ENCODE measurements at regions not wholly inside any gene's neighbourhood (a gene's known extent, or its start where the extent isn't known, plus 50 kb on each side); places are given as distances from the start of the nearest gene placed in this dataset.
"Not testable (repeated sequence)": the region's sequence is repeated elsewhere in the genome, so short reads cannot be mapped to it uniquely, and the experiment has no call there.

- intact Hi-C loops (cut with DNase I): no loop called here
- no peak for DNase-seq (ENCODE audit: missing footprints)
- no peak for ATAC-seq
Measured at GRCh38 chr10:61047788-61048560, 104.0 kb upstream of the RHOBTB1 start.

DNA sequence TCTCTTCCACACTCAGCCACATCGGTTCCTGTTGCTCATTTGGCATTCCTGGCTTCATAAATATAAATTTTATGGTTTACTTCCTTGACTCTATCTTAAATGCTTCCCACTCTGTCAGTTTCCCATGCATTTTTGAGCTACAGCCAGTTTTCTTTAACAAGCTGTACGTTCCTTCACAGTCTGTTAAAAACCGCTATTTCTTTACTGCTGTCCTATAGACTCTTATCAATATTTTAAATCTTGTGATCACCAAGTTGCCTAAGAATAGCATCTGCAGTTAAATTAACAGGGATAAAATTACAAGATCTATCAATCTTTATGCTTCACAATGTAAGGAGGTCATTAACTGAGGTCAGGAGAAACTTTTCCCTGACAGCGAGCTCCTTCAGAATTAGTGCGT, 103.1 kb upstream of the RHOBTB1 start:
- intact Hi-C loops (cut with DNase I): no loop called here
- ATAC-seq: no peak

GRCh38 chr10:61045480-61045879, 101.5 kb upstream of the RHOBTB1 start:
- intact Hi-C loops (cut with DNase I); DNase-seq (ENCODE audit: missing footprints); ATAC-seq: not testable (repeated sequence)

More for the DNA sequence above, 103.1 kb upstream of the RHOBTB1 start:
- DNase-seq (ENCODE audit: missing footprints): no peak

- intact Hi-C loops (cut with DNase I): no loop called here
- ATAC-seq (no peak), DNase-seq (ENCODE audit: missing footprints) (no peak)
Measured at GRCh38 chr10:61042533-61042932, 98.5 kb upstream of the RHOBTB1 start.

- ATAC-seq (no peak), DNase-seq (ENCODE audit: missing footprints) (no peak)
- intact Hi-C loops (cut with DNase I): no loop called here
Measured at GRCh38 chr10:61040399-61041016, 96.5 kb upstream of the RHOBTB1 start.

- intact Hi-C loops (cut with DNase I): no loop called here
- ATAC-seq (no peak), DNase-seq (ENCODE audit: missing footprints) (no peak)
Measured at GRCh38 chr10:61039868-61040267, 95.9 kb upstream of the RHOBTB1 start.

DNA sequence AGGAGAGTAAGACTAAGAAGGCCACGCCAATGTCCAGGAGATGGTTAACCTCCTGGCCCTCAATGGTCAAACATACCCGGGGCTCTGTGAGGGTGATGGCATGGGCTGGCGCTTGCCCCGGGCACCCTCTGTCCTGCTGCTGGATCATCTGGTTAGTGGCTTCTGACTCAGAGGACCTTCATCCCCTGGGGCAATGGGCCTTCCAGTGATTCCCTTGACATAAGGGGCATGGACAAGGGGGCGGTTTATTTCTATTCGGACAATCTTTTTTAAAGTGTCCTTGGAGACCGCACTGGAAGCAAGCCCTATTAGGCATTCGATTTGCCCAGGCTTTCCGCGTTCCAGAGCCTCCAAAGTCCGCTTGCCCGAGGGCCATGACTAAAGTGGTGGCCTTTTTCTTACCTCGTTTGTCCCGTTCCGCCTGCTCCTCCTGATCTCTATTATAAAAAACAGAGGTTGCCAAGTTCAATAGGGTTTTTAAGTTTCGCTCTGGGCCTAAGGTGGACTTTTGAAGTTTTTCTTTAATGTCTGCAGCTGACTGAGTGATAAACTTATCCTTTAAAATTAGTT, 93.4 kb upstream of the RHOBTB1 start:
- ATAC-seq; intact Hi-C loops (cut with DNase I); DNase-seq (ENCODE audit: missing footprints): not testable (repeated sequence)

DNA sequence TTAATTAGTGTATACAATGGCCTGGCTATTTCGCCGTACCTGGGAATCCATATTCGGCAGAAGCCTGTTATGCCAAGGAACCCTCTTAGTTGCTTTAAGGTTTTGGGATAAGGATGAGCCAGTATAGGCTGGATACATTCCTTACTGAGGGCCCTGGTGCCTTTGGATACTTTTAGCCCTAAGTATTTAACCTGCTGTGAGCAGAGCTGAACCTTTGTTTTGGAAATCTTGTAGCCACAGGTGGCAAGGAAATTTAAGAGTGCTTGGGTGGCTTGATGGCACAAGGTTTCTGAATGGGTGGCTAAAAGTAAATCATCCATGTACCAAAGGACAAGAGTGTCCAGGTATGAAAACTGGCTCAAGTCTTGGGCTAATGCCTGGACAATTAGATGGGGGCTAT, 92.2 kb upstream of the RHOBTB1 start:
- intact Hi-C loops (cut with DNase I): not testable (repeated sequence)

GRCh38 chr10:61031341-61031740, 87.4 kb upstream of the RHOBTB1 start:
- DNase-seq (ENCODE audit: missing footprints): no peak
- ATAC-seq: no peak
- intact Hi-C loops (cut with DNase I): no loop called here

More for the DNA sequence above, 92.2 kb upstream of the RHOBTB1 start:
- not testable (repeated sequence) for DNase-seq (ENCODE audit: missing footprints); ATAC-seq

DNA sequence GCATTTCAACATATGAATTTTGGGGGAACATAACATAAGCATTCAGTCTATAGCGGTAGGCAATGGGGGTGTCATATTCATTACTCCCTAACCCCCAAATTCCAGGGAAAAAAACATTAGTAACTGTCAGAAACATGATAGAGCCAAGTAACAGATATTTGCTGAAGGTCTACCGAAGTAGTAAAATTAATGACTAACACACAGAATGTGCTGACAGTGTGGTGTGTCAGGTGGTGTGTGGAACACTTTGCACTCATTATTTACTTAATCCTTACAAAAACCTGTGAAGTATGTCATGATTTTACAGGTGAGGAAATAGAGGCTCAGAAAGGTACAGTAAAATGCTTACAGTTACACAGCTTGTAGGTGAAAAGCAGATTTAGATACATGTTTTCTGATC, 85.4 kb upstream of the RHOBTB1 start:
- intact Hi-C loops (cut with DNase I): no loop called here
- no peak for DNase-seq (ENCODE audit: missing footprints)
- no peak for ATAC-seq

GRCh38 chr10:61028861-61029361, 84.9 kb upstream of the RHOBTB1 start:
- intact Hi-C loops (cut with DNase I): no loop called here
- DNase-seq (ENCODE audit: missing footprints) (no peak), ATAC-seq (no peak)

- ATAC-seq (no peak), DNase-seq (ENCODE audit: missing footprints) (no peak)
- intact Hi-C loops (cut with DNase I): no loop called here
Measured at GRCh38 chr10:61024856-61025201, 80.8 kb upstream of the RHOBTB1 start.

- no peak for ATAC-seq
- no peak for DNase-seq (ENCODE audit: missing footprints)
- intact Hi-C loops (cut with DNase I): no loop called here
Measured at GRCh38 chr10:61024151-61024855, 80.3 kb upstream of the RHOBTB1 start.

DNA sequence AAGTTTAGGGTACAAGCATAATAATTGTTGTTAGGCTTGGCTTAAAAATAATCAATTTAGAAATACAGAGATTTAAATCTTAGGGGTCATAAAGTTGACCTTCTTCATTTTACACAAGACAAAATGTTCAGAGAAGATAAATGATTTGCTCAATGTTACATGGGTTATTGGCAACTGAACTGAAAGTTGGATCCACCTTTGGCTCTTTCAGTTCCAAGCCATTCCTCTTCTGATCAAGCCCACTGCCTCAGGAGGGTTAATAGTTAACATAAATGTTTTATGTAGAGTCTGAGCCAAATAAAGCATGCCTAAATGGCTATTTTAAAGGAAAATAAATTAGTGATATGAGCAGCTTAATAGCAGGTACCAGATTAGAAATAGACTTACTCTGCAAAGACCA, 79.1 kb upstream of the RHOBTB1 start:
- ATAC-seq: no peak
- no peak for DNase-seq (ENCODE audit: missing footprints)
- intact Hi-C loops (cut with DNase I): no loop called here

DNA sequence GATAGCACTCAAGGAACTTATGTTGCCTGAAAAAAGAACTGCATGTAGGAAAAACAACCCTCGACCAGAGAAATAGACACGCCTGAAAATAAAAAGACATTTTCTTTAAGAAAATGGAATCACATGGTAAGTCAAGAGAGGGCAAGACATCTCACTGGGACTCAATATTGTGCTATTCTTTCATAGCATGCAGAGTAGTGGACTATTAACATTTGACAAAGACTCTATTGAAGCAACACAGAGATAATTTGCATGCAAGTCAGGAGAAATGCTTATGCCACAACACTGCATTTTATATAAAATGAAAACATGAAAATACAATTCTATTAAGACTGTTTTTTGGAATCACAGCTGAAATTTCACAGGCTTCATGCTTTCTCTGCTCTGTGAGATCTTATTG, 77.9 kb upstream of the RHOBTB1 start:
- DNase-seq (ENCODE audit: missing footprints) (no peak), ATAC-seq (no peak)
- intact Hi-C loops (cut with DNase I): no loop called here

DNA sequence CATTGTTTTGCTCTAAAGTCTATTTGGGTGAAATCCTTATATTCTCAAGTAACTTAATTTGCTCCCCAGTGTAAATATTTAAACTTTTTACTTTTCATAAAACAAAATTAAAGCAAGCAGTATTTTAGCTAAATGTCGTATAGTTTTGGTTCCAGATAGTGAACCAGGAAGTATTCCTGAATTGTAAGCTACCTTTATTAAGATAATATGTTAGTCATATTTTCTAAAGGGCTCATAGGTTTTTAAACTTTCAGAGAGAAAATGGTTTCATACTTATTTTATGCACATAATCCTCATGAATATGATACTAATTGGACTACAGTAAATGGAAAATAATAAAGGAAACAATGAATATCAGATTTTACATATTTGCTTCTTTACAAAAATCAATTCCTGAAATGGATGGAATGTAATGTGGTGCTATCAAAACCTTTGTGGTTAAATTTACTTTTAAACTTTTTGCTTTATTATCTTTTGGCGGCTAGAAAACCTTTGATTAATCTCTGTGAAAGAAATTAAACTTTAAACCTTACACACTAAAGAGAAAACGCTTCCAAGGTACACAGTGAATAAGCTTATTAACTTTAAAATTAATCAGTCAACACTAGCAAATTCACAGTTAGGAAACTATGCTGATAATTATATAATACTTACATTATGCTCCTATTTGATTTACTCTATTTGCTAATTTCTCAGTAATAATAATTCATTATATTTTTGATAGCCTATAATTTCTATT, 76.6 kb upstream of the RHOBTB1 start:
- no peak for DNase-seq (ENCODE audit: missing footprints)
- intact Hi-C loops (cut with DNase I): no loop called here

DNA sequence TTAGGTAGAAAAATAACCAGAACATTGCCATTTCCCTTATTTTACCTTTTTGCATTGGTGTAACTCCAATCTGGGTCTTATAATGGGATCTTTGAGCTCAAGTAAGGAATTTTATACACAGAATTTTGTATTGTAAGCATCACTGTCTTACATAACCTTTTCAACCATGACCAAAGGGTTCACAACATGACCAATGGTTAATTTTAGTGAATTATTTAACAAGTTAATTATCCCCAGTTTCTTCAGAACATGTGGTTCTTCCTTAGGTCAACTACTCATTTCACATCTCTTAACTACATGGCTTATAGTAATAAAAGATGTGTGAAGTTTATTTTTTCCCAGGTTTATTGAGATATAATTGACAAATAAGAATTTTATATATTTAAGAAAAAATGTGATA, 74.2 kb upstream of the RHOBTB1 start:
- no peak for ATAC-seq
- intact Hi-C loops (cut with DNase I): no loop called here
- DNase-seq (ENCODE audit: missing footprints): no peak

More for the DNA sequence above, 76.6 kb upstream of the RHOBTB1 start:
- ATAC-seq: no peak

GRCh38 chr10:61016630-61017029, 72.6 kb upstream of the RHOBTB1 start:
- intact Hi-C loops (cut with DNase I): no loop called here
- DNase-seq (ENCODE audit: missing footprints) (no peak), ATAC-seq (no peak)

DNA sequence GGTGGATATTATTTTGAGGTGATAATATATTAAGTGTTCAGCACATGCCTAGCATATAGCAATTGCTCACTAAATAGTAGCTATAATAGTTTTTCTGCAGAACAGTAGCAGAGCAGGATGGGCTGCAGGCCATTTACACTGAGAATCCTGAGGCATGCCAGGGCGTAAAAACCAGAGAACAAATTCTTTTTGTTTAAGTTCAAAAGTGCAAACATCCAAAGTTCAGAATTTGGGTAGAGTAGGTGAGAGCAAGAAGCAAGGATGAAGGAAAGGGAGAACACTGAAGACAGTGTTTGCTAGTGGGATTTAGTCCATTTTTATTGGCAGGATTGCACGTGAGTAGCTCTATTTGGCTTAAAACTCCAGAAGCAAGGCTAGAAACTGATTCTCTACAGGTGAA, 72.0 kb upstream of the RHOBTB1 start:
- no peak for ATAC-seq
- intact Hi-C loops (cut with DNase I): no loop called here
- DNase-seq (ENCODE audit: missing footprints): no peak

Measured in Right ventricle myocardium inferior (tissue), 1 donor.